Prostate gland (tissue), 2 donors: ENCODE measurements at regions not wholly inside any gene's neighbourhood (a gene's known extent, or its start where the extent isn't known, plus 50 kb on each side); places are given as distances from the start of the nearest gene placed in this dataset. TPM values are rescaled to one million over a fixed set of nuclear protein-coding genes. Genes with fewer than 3 reads are reported as not detected.

ENCODE experiments used
- DNase-seq: peaks from one replicate; pipeline ENCODE4 v3.0.0-alpha.2; 2019; ENCODE audit warnings: low spot score
- H3K27ac ChIP-seq, 2 donors: fragments of 200-600 bp; sonication (generic); 2 replicates each; pipeline ENCODE4 v1.5.1; 2017 to 2019
- H3K27me3 ChIP-seq: fragments of 200-600 bp; sonication (generic); replicated peaks from 2 replicates; pipeline ENCODE4 v1.5.1; 2019; ENCODE audit not compliant: insufficient read depth
- H3K36me3 ChIP-seq, 2 donors: fragments of 200-600 bp; sonication (generic); 1 replicate in 1 of 2; 2 replicates in 1 of 2; pipeline versions ENCODE4 v1.5.1 to v1.8.1; 2017 to 2019
- H3K4me1 ChIP-seq: fragments of 200-600 bp; sonication (generic); replicated peaks from 2 replicates; pipeline ENCODE4 v1.5.1; 2019
- H3K4me3 ChIP-seq, 2 donors: fragments of 200-600 bp; sonication (generic); 2 replicates each; pipeline ENCODE4 v1.5.1; 2017 to 2019
- H3K9me3 ChIP-seq: fragments of 200-600 bp; sonication (generic); 2 replicates; pipeline ENCODE4 v1.5.1; 2017
- POLR2A ChIP-seq: fragments of 450-650 bp; IDR thresholded peaks from one replicate; pipeline ENCODE4 v1.6.1; 2016; ENCODE audit warnings: antibody characterized with exemption, mild to moderate bottlenecking
- POLR2AphosphoS5 ChIP-seq: sonication (generic); formaldehyde crosslinking; IDR thresholded peaks from one replicate; pipeline ENCODE4 v1.6.1; 2017; ENCODE audit warnings: antibody characterized with exemption
- WGBS: methylation state at CpG from one replicate; pipeline ENCODE4 v1.1.5; 2018; 5-methylcytosine and 5-hydroxymethylcytosine counted together
- intact Hi-C: fragments of 100-400 bp; cut with DNase I; formaldehyde crosslinking; loops from one replicate; pipeline ENCODE4 v1.14.2; 2022
- microRNA-seq: library from miRNA; unstranded; fragments of <30 nt; microRNA quantifications from one replicate; pipeline ENCODE4, GENCODE V29; 2016
- small RNA-seq, 2 donors: library from RNA; depleted of rRNA; stranded (forward); fragments of <200 nt; gene quantifications; one replicate each; pipeline ENCODE3, GENCODE V24; 2016
- TF ChIP-seq, protein P1 (sequence below), 4 experiments: fragments of 200-600 bp in 2 of 4; fragments of 450-650 bp in 2 of 4; sonication (generic) in 2 of 4; IDR thresholded peaks; 1 replicate in 3 of 4; 2 replicates in 1 of 4; pipeline ENCODE4 v1.5.1; 2016 to 2019; ENCODE audit warnings: antibody characterized with exemption in 4 of 4, mild to moderate bottlenecking in 2 of 4, moderate library complexity in 2 of 4

- no peaks in the 10 kb centered on the region for H3K4me1 ChIP-seq
- no peak overlapping the region for H3K27ac ChIP-seq
- H3K27me3 ChIP-seq, result no peaks in the 10 kb centered on the region
- no peaks in the 10 kb centered on the region for H3K36me3 ChIP-seq
- TF ChIP-seq, protein P1, sequence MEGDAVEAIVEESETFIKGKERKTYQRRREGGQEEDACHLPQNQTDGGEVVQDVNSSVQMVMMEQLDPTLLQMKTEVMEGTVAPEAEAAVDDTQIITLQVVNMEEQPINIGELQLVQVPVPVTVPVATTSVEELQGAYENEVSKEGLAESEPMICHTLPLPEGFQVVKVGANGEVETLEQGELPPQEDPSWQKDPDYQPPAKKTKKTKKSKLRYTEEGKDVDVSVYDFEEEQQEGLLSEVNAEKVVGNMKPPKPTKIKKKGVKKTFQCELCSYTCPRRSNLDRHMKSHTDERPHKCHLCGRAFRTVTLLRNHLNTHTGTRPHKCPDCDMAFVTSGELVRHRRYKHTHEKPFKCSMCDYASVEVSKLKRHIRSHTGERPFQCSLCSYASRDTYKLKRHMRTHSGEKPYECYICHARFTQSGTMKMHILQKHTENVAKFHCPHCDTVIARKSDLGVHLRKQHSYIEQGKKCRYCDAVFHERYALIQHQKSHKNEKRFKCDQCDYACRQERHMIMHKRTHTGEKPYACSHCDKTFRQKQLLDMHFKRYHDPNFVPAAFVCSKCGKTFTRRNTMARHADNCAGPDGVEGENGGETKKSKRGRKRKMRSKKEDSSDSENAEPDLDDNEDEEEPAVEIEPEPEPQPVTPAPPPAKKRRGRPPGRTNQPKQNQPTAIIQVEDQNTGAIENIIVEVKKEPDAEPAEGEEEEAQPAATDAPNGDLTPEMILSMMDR (IDR thresholded peaks at IDR 0.05), result no peak
- TF ChIP-seq POLR2AphosphoS5 (no peak), POLR2A (no peak)
- WGBS, result 53% methylated on average over 2 of the region's 2 CpGs
- H3K9me3 ChIP-seq, result no peaks in the 10 kb centered on the region
- DNase-seq, result no peak
- intact Hi-C loops, result no loop called here
- H3K4me3 ChIP-seq, result no peak overlapping the region
These were observed 59.6 kb upstream of the MON1B start for GRCh38 chr16:77131398-77131797.

DNA sequence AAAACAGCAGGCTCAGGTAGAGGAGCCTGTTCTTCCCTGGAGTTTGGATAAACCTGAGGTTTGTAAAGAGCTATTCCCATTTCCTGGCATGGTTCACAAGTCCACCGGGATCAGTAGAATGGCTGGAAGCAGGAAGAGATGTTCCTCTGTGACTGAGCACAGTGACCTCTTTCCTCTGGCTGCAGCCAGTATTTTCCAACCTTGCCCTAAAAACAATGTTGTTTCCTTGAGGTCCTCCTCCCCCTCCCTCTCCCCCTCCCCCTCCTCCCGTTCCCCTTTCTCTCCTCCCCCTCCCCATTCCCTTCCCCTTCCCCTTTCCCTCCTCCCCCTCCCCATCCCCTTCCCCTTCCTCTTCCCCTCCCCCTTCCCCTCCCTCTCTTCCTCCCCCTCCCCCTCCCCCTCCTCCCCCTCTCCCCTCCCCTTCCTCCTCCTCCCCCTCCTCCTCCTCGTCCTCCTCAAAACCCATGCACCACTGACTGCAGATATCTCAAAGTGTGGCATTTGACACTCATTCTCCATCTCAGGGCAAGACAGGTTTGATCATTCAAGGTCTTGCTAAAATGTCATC lies 58.9 kb upstream of the MON1B start:
- no peak overlapping the region for H3K4me3 ChIP-seq
- intact Hi-C loops, result no loop called here
- H3K27me3 ChIP-seq, result no peaks in the 10 kb centered on the region
- no peaks in the 10 kb centered on the region for H3K36me3 ChIP-seq
- H3K27ac ChIP-seq, result no peak overlapping the region
- H3K9me3 ChIP-seq, result no peaks in the 10 kb centered on the region
- H3K4me1 ChIP-seq, result no peaks in the 10 kb centered on the region
- DNase-seq, result no peak
- 57% methylated on average over 2 of the region's 3 CpGs for WGBS
- no peak for TF ChIP-seq POLR2AphosphoS5
- TF ChIP-seq POLR2A, result no peak
- TF ChIP-seq, protein P1 (IDR thresholded peaks at IDR 0.05), result no peak

DNA sequence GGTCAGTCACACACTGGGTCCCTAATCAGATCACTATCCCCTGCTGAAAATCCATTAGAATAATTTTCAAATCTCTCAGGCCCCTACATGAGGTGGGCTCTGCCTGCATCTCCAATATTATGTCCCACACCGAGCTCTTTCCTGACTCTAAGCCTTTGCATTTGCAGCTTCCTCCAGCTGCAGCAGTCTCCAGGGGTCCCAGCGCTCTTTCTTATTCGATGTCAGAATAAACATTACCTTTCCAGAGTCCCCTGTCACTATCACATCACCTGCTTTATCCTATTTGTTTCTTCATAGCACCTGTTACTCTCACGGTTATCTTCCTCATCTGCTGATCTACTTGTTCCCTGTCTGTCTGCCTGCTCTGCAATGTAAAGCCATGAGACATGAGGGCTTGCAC lies 57.3 kb upstream of the MON1B start:
- no peaks in the 10 kb centered on the region for H3K36me3 ChIP-seq
- no peak for DNase-seq
- H3K4me3 ChIP-seq, result no peak overlapping the region
- H3K27me3 ChIP-seq, result no peaks in the 10 kb centered on the region
- TF ChIP-seq POLR2A, result no peak
- no peak for TF ChIP-seq POLR2AphosphoS5
- TF ChIP-seq, protein P1 (IDR thresholded peaks at IDR 0.05), result no peak
- intact Hi-C loops, result no loop called here
- 59% methylated on average over 4 of the region's 4 CpGs for WGBS
- H3K4me1 ChIP-seq, result no peaks in the 10 kb centered on the region
- H3K27ac ChIP-seq, result no peak overlapping the region
- H3K9me3 ChIP-seq, result no peaks in the 10 kb centered on the region

DNA sequence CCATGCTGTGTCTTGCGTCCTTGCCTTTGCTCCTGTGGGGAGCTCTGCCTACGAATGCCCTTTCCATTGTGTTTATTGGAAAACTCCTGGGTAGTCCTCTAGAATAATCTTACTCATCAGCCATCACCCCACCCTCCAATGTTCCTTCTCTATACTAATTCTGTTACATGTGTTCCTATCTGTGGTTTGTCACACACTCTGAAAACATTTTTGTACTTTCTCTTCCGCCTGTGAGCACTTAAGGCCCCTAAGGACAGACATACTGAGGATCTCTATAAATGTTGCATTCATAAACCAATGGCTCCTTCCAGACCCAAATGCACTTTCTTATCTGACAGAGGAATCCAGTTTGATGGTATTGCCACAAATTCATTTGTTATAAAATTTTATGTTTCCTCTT lies 53.9 kb upstream of the MON1B start:
- Histone ChIP-seq H3K9me3 (no peaks in the 10 kb centered on the region), H3K36me3 (no peaks in the 10 kb centered on the region), H3K27ac (no peak overlapping the region), H3K4me3 (no peak overlapping the region), H3K4me1 (no peaks in the 10 kb centered on the region), H3K27me3 (no peaks in the 10 kb centered on the region)
- TF ChIP-seq POLR2AphosphoS5 (no peak), POLR2A (no peak)
- TF ChIP-seq, protein P1 (IDR thresholded peaks at IDR 0.05), result no peak
- WGBS, result 66% methylated on average over 3 of the region's 3 CpGs
- no peak for DNase-seq
- intact Hi-C loops, result no loop called here

Small RNA genes lying in the stretch of these regions (microRNA-seq; reads per million reads assigned to microRNA genes)
- gene MIR4719, result not detected

Small RNA genes lying in the stretch of these regions (small RNA-seq; reads per million reads assigned to genes)
- 0 reads per million in 2 donors for gene MIR4719
